ENCODE measurements at regions not wholly inside any gene's neighbourhood (a gene's known extent, or its start where the extent isn't known, plus 50 kb on each side); places are given as distances from the start of the nearest gene placed in this dataset.

DNA sequence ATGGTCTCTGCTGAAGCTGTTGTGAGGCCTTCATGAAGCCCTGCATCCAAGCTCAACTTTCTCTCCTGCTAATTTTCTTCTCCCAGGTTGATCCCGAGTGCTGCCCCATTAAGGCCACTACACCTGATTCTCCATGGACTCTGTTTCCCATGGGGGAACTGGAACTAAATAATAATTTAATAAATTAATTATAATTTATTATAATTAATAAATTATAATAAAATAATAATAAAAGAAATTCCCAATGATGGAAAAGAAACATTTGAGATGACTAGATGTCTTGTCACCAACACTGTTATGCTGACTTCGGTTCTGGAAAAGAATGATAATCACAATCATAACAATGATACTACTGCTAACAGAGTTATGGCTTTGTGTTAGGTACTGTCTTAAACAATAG is 211.2 kb upstream of the ZP4 start:
- TF ChIP-seq CTCF (IDR thresholded peaks at IDR 0.05; ENCODE audit: low read length) = no peak
- TF ChIP-seq EZH2phosphoT487 (IDR thresholded peaks at IDR 0.05; ENCODE audit: low read length) = no peak

Measured in MM.1S (cell line).